Mucosa of descending colon (tissue), 3 donors: ENCODE measurements at regions not wholly inside any gene's neighbourhood (a gene's known extent, or its start where the extent isn't known, plus 50 kb on each side); places are given as distances from the start of the nearest gene placed in this dataset.
"Not testable (repeated sequence)": the region's sequence is repeated elsewhere in the genome, so short reads cannot be mapped to it uniquely, and the experiment has no call there.

ENCODE experiments used
- ATAC-seq: fragments of 200-7000 bp; cut with Tn5 transposase; one replicate; pipeline ENCODE4 v1.9.1; 2020; ENCODE audit warnings: mild to moderate bottlenecking, moderate library complexity
- DNase-seq, 3 donors: peaks; one replicate each; pipeline ENCODE4 v3.0.0-alpha.2; 2020
- H3K36me3 ChIP-seq: fragments of 200-600 bp; one replicate; pipeline ENCODE4 v1.8.0; 2021; ENCODE audit warnings: low read depth, mild to moderate bottlenecking
- H3K4me1 ChIP-seq: fragments of 200-600 bp; one replicate; pipeline ENCODE4 v1.8.0; 2021; ENCODE audit warnings: low read depth, mild to moderate bottlenecking
- H3K4me3 ChIP-seq: fragments of 200-600 bp; one replicate; pipeline ENCODE4 v1.8.0; 2021; ENCODE audit warnings: mild to moderate bottlenecking
- H3K9me3 ChIP-seq: fragments of 200-600 bp; one replicate; pipeline ENCODE4 v1.8.0; 2021; ENCODE audit warnings: mild to moderate bottlenecking
- CTCF ChIP-seq: fragments of 200-600 bp; IDR thresholded peaks from one replicate; pipeline ENCODE4 v1.8.0; 2022; ENCODE audit warnings: antibody characterized with exemption, mild to moderate bottlenecking
- intact Hi-C, 2 donors: fragments of 100-400 bp; cut with DNase I in 1 of 2; cut with micrococcal nuclease in 1 of 2; formaldehyde crosslinking; loops; one replicate each; pipeline versions ENCODE4 v1.11.0 to v1.11.1; 2022; cut with DNase I, micrococcal nuclease
- donor health status: DM: no; HTN: no; CAD: no; lungs with moderate emphysema.
- donor health status: DM: no; HTN: no; CAD: no.
- donor health status: DM: no; HTN: yes; CAD: no.

- no peak for ATAC-seq
- intact Hi-C loops, result no loop called here
- no peak overlapping the region for H3K4me3 ChIP-seq
Observed at GRCh38 chr15:59894835-59895234, 109.3 kb upstream of the FOXB1 start.

GRCh38 chr15:59892985-59893384, 111.1 kb upstream of the FOXB1 start:
- ATAC-seq (no peak), DNase-seq (no peak)

More at GRCh38 chr15:59894835-59895234, 109.3 kb upstream of the FOXB1 start:
- no peaks in the 10 kb centered on the region for H3K36me3 ChIP-seq
- H3K9me3 ChIP-seq, result no peaks in the 10 kb centered on the region
- DNase-seq, result no peak
- no peak for TF ChIP-seq CTCF
- H3K4me1 ChIP-seq, result no peaks in the 10 kb centered on the region

GRCh38 chr15:59887870-59888269, 116.2 kb upstream of the FOXB1 start:
- H3K9me3 ChIP-seq, H3K36me3 ChIP-seq, H3K4me1 ChIP-seq, ATAC-seq, intact Hi-C loops, H3K4me3 ChIP-seq, DNase-seq: not testable (repeated sequence)

More at GRCh38 chr15:59892985-59893384, 111.1 kb upstream of the FOXB1 start:
- no peak for TF ChIP-seq CTCF
- Histone ChIP-seq H3K4me3 (no peak overlapping the region), H3K36me3 (no peaks in the 10 kb centered on the region), H3K9me3 (no peaks in the 10 kb centered on the region), H3K4me1 (no peaks in the 10 kb centered on the region)
- intact Hi-C loops, result no loop called here

- no peak for TF ChIP-seq CTCF
- Histone ChIP-seq H3K9me3 (no peaks in the 10 kb centered on the region), H3K36me3 (no peaks in the 10 kb centered on the region), H3K4me3 (no peak overlapping the region), H3K4me1 (no peaks in the 10 kb centered on the region)
- DNase-seq, result no peak
- intact Hi-C loops, result no loop called here
- ATAC-seq, result no peak
Observed at GRCh38 chr15:59887211-59887610, 116.9 kb upstream of the FOXB1 start.

- no peak for ATAC-seq
- H3K9me3 ChIP-seq, result no peaks in the 10 kb centered on the region
- no peak for DNase-seq
- H3K4me1 ChIP-seq, result no peaks in the 10 kb centered on the region
- H3K4me3 ChIP-seq, result no peak overlapping the region
- intact Hi-C loops, result no loop called here
- no peaks in the 10 kb centered on the region for H3K36me3 ChIP-seq
- no peak for TF ChIP-seq CTCF
Observed at GRCh38 chr15:59886441-59886840, 117.7 kb upstream of the FOXB1 start.

- no peak for DNase-seq
- Histone ChIP-seq H3K4me1 (no peaks in the 10 kb centered on the region), H3K9me3 (no peaks in the 10 kb centered on the region), H3K4me3 (no peak overlapping the region), H3K36me3 (no peaks in the 10 kb centered on the region)
- intact Hi-C loops, result no loop called here
- no peak for ATAC-seq
- TF ChIP-seq CTCF, result no peak
Observed at GRCh38 chr15:59885832-59886231, 118.3 kb upstream of the FOXB1 start.
